WTC11 (cell line): ENCODE measurements at regions not wholly inside any gene's neighbourhood (a gene's known extent, or its start where the extent isn't known, plus 50 kb on each side); places are given as distances from the start of the nearest gene placed in this dataset.

Experiments used
- ATAC-seq: fragments of 200-7000 bp; cut with Tn5 transposase; 2 replicates; pipeline ENCODE4 v1.10.0; 2021; ENCODE audit warnings: mild to moderate bottlenecking, moderate library complexity
- CTCF ChIA-PET: fragments of 300-600 bp; sonication (Branson Sonifier 250); formaldehyde crosslinking; loops from one replicate; lab custom pipeline; 2021; ENCODE audit warnings: antibody characterized with exemption; lab: Charles Lee
- POLR2A ChIA-PET: fragments of 350-600 bp; sonication (Branson Sonifier 250); formaldehyde crosslinking; loops from one replicate; lab custom pipeline; 2021; ENCODE audit warnings: antibody characterized with exemption; lab: Charles Lee
- DNase-seq: peaks from one replicate; pipeline ENCODE4 v3.0.0; 2021; ENCODE audit warnings: low spot score
- H3K27ac Mint-ChIP-seq: 2 replicates; pipeline ENCODE4 v1.8.0; 2021; ENCODE audit warnings: mixed read lengths
- H3K27me3 Mint-ChIP-seq: 2 replicates; pipeline ENCODE4 v1.8.0; 2021; ENCODE audit warnings: low read depth, mild to moderate bottlenecking, moderate library complexity, mixed read lengths
- H3K36me3 Mint-ChIP-seq: 2 replicates; pipeline ENCODE4 v1.8.0; 2021; ENCODE audit warnings: mixed read lengths
- H3K4me1 Mint-ChIP-seq: 2 replicates; pipeline ENCODE4 v1.8.0; 2022; ENCODE audit warnings: mixed read lengths
- H3K4me3 Mint-ChIP-seq: 2 replicates; pipeline ENCODE4 v1.8.0; 2021; ENCODE audit warnings: mild to moderate bottlenecking, moderate library complexity, mixed read lengths
- H3K9me3 Mint-ChIP-seq: 2 replicates; pipeline ENCODE4 v1.8.0; 2021; ENCODE audit warnings: mixed read lengths
- CREB1 ChIP-seq: sonication (generic); formaldehyde crosslinking; IDR thresholded peaks from 2 replicates; pipeline ENCODE4 v1.8.0; 2023; ENCODE audit warnings: mild to moderate bottlenecking, missing genetic modification reagents
- CREM ChIP-seq: sonication (generic); formaldehyde crosslinking; IDR thresholded peaks from 2 replicates; pipeline ENCODE4 v1.8.1; 2022; ENCODE audit warnings: mild to moderate bottlenecking, missing genetic modification reagents, moderate library complexity
- ELF4 ChIP-seq: sonication (generic); formaldehyde crosslinking; IDR thresholded peaks from 2 replicates; pipeline ENCODE4 v1.8.1; 2022; ENCODE audit warnings: low read depth, mild to moderate bottlenecking, moderate library complexity, missing genetic modification reagents
- EMX1 ChIP-seq: fragments of 250-450 bp; sonication (Bioruptor Pico); IDR thresholded peaks from 2 replicates; pipeline ENCODE4 v1.8.0; 2021; ENCODE audit warnings: mild to moderate bottlenecking
- ESRRA ChIP-seq: sonication (generic); formaldehyde crosslinking; IDR thresholded peaks from 2 replicates; pipeline ENCODE4 v1.8.1; 2022; ENCODE audit warnings: mild to moderate bottlenecking, missing genetic modification reagents, borderline replicate concordance
- ETV6 ChIP-seq: sonication (generic); formaldehyde crosslinking; IDR thresholded peaks from 2 replicates; pipeline ENCODE4 v1.8.1; 2022; ENCODE audit warnings: mild to moderate bottlenecking, missing genetic modification reagents
- FOXK1 ChIP-seq: sonication (generic); formaldehyde crosslinking; IDR thresholded peaks from 2 replicates; pipeline ENCODE4 v1.8.0; 2022; ENCODE audit warnings: mild to moderate bottlenecking, moderate library complexity, missing genetic modification reagents
- FOXP1 ChIP-seq: sonication (generic); formaldehyde crosslinking; IDR thresholded peaks from 2 replicates; pipeline ENCODE4 v1.8.0; 2022; ENCODE audit warnings: missing genetic modification reagents, mild to moderate bottlenecking, moderate library complexity, borderline replicate concordance
- GABPB1 ChIP-seq: sonication (generic); formaldehyde crosslinking; IDR thresholded peaks from 2 replicates; pipeline ENCODE4 v1.8.1; 2023; ENCODE audit warnings: mild to moderate bottlenecking, missing genetic modification reagents
- GRHL2 ChIP-seq: fragments of 250-450 bp; sonication (Bioruptor Pico); IDR thresholded peaks from 2 replicates; pipeline ENCODE4 v1.8.0; 2022; ENCODE audit warnings: mild to moderate bottlenecking, moderate library complexity; ENCODE audit not compliant: insufficient replicate concordance, severe bottlenecking
- GTF2I ChIP-seq: fragments of 250-450 bp; sonication (Bioruptor Pico); conservative IDR thresholded peaks from 2 replicates; pipeline ENCODE4 v1.4.0; 2021; ENCODE audit warnings: mild to moderate bottlenecking
- HMGA2 ChIP-seq: fragments of 250-450 bp; sonication (Bioruptor Pico); IDR thresholded peaks from 2 replicates; pipeline ENCODE4 v1.4.0; 2021; ENCODE audit warnings: mild to moderate bottlenecking, moderate library complexity
- MXD4 ChIP-seq: fragments of 250-450 bp; sonication (Bioruptor Pico); IDR thresholded peaks from 2 replicates; pipeline ENCODE4 v1.8.0; 2021; ENCODE audit warnings: mild to moderate bottlenecking, moderate library complexity, borderline replicate concordance
- NR1H2 ChIP-seq: sonication (generic); formaldehyde crosslinking; IDR thresholded peaks from 2 replicates; pipeline ENCODE4 v1.9.0; 2021; ENCODE audit warnings: mild to moderate bottlenecking, moderate library complexity, missing genetic modification reagents
- PRRX2 ChIP-seq: fragments of 250-450 bp; sonication (Bioruptor Pico); IDR thresholded peaks from 2 replicates; pipeline ENCODE4 v1.8.0; 2021; ENCODE audit warnings: mild to moderate bottlenecking
- SMAD3 ChIP-seq: sonication (generic); formaldehyde crosslinking; IDR thresholded peaks from 2 replicates; pipeline ENCODE4 v1.8.0; 2022; ENCODE audit warnings: missing genetic modification reagents, mild to moderate bottlenecking, borderline replicate concordance
- SP1 ChIP-seq: sonication (generic); formaldehyde crosslinking; conservative IDR thresholded peaks from 2 replicates; pipeline ENCODE4 v1.8.1; 2022; ENCODE audit warnings: missing genetic modification reagents
- TEAD1 ChIP-seq: sonication (generic); formaldehyde crosslinking; IDR thresholded peaks from 2 replicates; pipeline ENCODE4 v1.8.0; 2022; ENCODE audit warnings: mild to moderate bottlenecking, missing genetic modification reagents
- TEAD4 ChIP-seq: sonication (generic); formaldehyde crosslinking; IDR thresholded peaks from 2 replicates; pipeline ENCODE4 v1.8.0; 2022; ENCODE audit warnings: mild to moderate bottlenecking, missing genetic modification reagents
- ZBTB21 ChIP-seq: sonication (generic); formaldehyde crosslinking; IDR thresholded peaks from 2 replicates; pipeline ENCODE4 v1.8.1; 2023; ENCODE audit warnings: mild to moderate bottlenecking, missing genetic modification reagents, borderline replicate concordance
- ZNF219 ChIP-seq: sonication (generic); formaldehyde crosslinking; IDR thresholded peaks from 2 replicates; pipeline ENCODE4 v1.8.0; 2023; ENCODE audit warnings: missing genetic modification reagents, mild to moderate bottlenecking, borderline replicate concordance
- ZNF232 ChIP-seq: sonication (generic); formaldehyde crosslinking; IDR thresholded peaks from 2 replicates; pipeline ENCODE4 v1.8.0; 2022; ENCODE audit warnings: mild to moderate bottlenecking, missing genetic modification reagents
- ZNF263 ChIP-seq: sonication (generic); formaldehyde crosslinking; IDR thresholded peaks from 2 replicates; pipeline ENCODE4 v1.8.1; 2022; ENCODE audit warnings: low read depth, mild to moderate bottlenecking, moderate library complexity, missing genetic modification reagents
- ZNF317 ChIP-seq: sonication (generic); formaldehyde crosslinking; IDR thresholded peaks from 2 replicates; pipeline ENCODE4 v1.8.1; 2023; ENCODE audit warnings: low read depth, mild to moderate bottlenecking, moderate library complexity, missing genetic modification reagents, borderline replicate concordance
- ZNF396 ChIP-seq: fragments of 250-450 bp; sonication (Bioruptor Pico); IDR thresholded peaks from 2 replicates; pipeline ENCODE4 v1.8.0; 2021; ENCODE audit warnings: mild to moderate bottlenecking, moderate library complexity, borderline replicate concordance
- TF ChIP-seq, protein P1 (sequence below): fragments of 250-450 bp; sonication (Bioruptor Pico); IDR thresholded peaks from 2 replicates; pipeline ENCODE4 v1.9.0; 2021; ENCODE audit warnings: moderate library complexity, mild to moderate bottlenecking, inconsistent platforms, borderline replicate concordance
- TF ChIP-seq, protein P2 (sequence below): sonication (generic); formaldehyde crosslinking; IDR thresholded peaks from 2 replicates; pipeline ENCODE4 v1.8.1; 2022; ENCODE audit warnings: mild to moderate bottlenecking, missing genetic modification reagents, moderate library complexity, borderline replicate concordance
- TF ChIP-seq, protein P3 (sequence below): sonication (generic); formaldehyde crosslinking; IDR thresholded peaks from 2 replicates; pipeline ENCODE4 v1.8.0; 2023; ENCODE audit warnings: missing genetic modification reagents
- TF ChIP-seq, protein P4 (sequence below): sonication (generic); formaldehyde crosslinking; IDR thresholded peaks from 2 replicates; pipeline ENCODE4 v1.8.1; 2023; ENCODE audit warnings: mild to moderate bottlenecking, missing genetic modification reagents, moderate library complexity
- TF ChIP-seq, protein P5 (sequence below): sonication (generic); formaldehyde crosslinking; conservative IDR thresholded peaks from 2 replicates; pipeline ENCODE4 v1.8.1; 2022; ENCODE audit warnings: mild to moderate bottlenecking, missing genetic modification reagents
- TF ChIP-seq, protein P6 (sequence below): sonication (generic); formaldehyde crosslinking; IDR thresholded peaks from 2 replicates; pipeline ENCODE4 v1.8.1; 2023; ENCODE audit warnings: mild to moderate bottlenecking, missing genetic modification reagents
- TF ChIP-seq, protein P7 (sequence below): sonication (generic); formaldehyde crosslinking; IDR thresholded peaks from 2 replicates; pipeline ENCODE4 v1.8.1; 2022; ENCODE audit warnings: missing genetic modification reagents, borderline replicate concordance

DNA sequence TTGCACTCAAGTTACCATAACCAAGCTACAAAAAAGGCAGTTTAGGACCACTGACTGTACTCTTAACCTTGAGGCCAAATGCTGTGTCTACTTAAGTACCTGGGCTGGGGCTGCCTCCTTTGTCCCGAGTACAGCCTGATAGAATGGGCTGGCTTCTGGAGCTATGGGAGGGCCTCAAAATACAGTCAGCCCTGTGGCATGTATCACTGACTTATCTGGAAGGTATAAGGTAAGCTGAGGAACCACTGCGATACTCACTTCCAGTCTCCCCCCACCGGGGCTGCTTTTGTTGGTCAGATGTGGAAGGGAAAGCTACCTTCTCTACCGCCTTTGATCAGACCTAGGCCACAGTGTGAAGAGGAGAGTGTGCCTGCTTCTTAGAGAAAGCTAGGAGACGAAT, 404.8 kb downstream of the ARHGEF28 start:
- Mint-ChIP-seq H3K4me1 (peaks cover 7% of the 10 kb centered on the region), H3K4me3 (no peak overlapping the region), H3K27ac (no peak overlapping the region), H3K27me3 (no peaks in the 10 kb centered on the region), H3K36me3 (no peaks in the 10 kb centered on the region), H3K9me3 (no peaks in the 10 kb centered on the region)
- DNase-seq (no peak), ATAC-seq (no peak; the same call in 1 of the 2 replicates)
- CTCF ChIA-PET = no interaction called here
- TF ChIP-seq MXD4 (CRISPR knock-in tag) = no peak
- TF ChIP-seq GTF2I (CRISPR knock-in tag) = no peak
- no peak for TF ChIP-seq HMGA2 (CRISPR knock-in tag)
- TF ChIP-seq PRRX2 (CRISPR knock-in tag) = no peak
- TF ChIP-seq, protein P1, sequence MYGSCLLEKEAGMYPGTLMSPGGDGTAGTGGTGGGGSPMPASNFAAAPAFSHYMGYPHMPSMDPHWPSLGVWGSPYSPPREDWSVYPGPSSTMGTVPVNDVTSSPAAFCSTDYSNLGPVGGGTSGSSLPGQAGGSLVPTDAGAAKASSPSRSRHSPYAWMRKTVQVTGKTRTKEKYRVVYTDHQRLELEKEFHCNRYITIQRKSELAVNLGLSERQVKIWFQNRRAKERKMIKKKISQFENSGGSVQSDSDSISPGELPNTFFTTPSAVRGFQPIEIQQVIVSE (CRISPR knock-in tag) = no peak
- TF ChIP-seq, protein P2, sequence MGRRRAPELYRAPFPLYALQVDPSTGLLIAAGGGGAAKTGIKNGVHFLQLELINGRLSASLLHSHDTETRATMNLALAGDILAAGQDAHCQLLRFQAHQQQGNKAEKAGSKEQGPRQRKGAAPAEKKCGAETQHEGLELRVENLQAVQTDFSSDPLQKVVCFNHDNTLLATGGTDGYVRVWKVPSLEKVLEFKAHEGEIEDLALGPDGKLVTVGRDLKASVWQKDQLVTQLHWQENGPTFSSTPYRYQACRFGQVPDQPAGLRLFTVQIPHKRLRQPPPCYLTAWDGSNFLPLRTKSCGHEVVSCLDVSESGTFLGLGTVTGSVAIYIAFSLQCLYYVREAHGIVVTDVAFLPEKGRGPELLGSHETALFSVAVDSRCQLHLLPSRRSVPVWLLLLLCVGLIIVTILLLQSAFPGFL (CRISPR knock-in tag) = no peak
- TF ChIP-seq GRHL2 = no peak
- no peak for TF ChIP-seq ZNF263
- TF ChIP-seq ELF4 = no peak
- no peak for TF ChIP-seq ZNF219 (CRISPR knock-in tag)
- TF ChIP-seq EMX1 = no peak
- TF ChIP-seq, protein P3, sequence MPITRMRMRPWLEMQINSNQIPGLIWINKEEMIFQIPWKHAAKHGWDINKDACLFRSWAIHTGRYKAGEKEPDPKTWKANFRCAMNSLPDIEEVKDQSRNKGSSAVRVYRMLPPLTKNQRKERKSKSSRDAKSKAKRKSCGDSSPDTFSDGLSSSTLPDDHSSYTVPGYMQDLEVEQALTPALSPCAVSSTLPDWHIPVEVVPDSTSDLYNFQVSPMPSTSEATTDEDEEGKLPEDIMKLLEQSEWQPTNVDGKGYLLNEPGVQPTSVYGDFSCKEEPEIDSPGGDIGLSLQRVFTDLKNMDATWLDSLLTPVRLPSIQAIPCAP (CRISPR knock-in tag) = no peak
- TF ChIP-seq, protein P4, sequence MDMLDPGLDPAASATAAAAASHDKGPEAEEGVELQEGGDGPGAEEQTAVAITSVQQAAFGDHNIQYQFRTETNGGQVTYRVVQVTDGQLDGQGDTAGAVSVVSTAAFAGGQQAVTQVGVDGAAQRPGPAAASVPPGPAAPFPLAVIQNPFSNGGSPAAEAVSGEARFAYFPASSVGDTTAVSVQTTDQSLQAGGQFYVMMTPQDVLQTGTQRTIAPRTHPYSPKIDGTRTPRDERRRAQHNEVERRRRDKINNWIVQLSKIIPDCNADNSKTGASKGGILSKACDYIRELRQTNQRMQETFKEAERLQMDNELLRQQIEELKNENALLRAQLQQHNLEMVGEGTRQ = no peak
- TF ChIP-seq SMAD3 (CRISPR knock-in tag) = no peak
- TF ChIP-seq NR1H2 (CRISPR knock-in tag) = no peak
- TF ChIP-seq, protein P5, sequence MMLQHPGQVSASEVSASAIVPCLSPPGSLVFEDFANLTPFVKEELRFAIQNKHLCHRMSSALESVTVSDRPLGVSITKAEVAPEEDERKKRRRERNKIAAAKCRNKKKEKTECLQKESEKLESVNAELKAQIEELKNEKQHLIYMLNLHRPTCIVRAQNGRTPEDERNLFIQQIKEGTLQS (CRISPR knock-in tag) = no peak
- TF ChIP-seq ESRRA (CRISPR knock-in tag) = no peak
- TF ChIP-seq ZBTB21 (CRISPR knock-in tag) = no peak
- TF ChIP-seq CREB1 (CRISPR knock-in tag) = no peak
- TF ChIP-seq ZNF317 (CRISPR knock-in tag) = no peak
- POLR2A ChIA-PET = no interaction called here

DNA sequence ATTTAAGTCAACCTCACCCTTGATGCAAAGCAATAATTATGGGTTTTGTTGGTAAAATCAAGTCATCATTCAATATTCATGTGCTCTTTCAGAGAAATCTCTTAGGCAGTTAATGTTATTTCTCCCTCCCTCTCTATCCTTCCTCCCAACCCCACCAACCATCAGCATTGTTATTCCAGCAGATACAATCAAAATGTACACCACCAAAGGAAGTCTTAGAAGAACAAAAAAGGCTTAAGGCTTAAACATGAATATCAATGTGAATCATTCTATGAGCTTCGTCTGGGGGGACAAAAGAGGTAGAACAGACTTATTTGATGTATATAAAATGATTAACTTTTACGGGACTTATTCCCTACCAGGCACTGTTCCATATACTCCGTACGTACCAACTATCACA, 404.4 kb downstream of the ARHGEF28 start:
- H3K36me3 Mint-ChIP-seq = no peaks in the 10 kb centered on the region
- H3K9me3 Mint-ChIP-seq = no peaks in the 10 kb centered on the region
- ChIA-PET POLR2A (no interaction called here), CTCF (no interaction called here)
- peaks cover 8% of the 10 kb centered on the region for H3K4me1 Mint-ChIP-seq
- DNase-seq (no peak), ATAC-seq (no peak)
- H3K27ac Mint-ChIP-seq = no peak overlapping the region
- H3K27me3 Mint-ChIP-seq = no peaks in the 10 kb centered on the region
- no peak overlapping the region for H3K4me3 Mint-ChIP-seq
- TF ChIP-seq ETV6 (CRISPR knock-in tag) (no peak), ZNF219 (CRISPR knock-in tag) (no peak), FOXP1 (CRISPR knock-in tag) (no peak), GABPB1 (CRISPR knock-in tag) (no peak), SP1 (CRISPR knock-in tag) (no peak), TEAD1 (no peak), ZBTB21 (CRISPR knock-in tag) (no peak), FOXK1 (CRISPR knock-in tag) (no peak), ZNF232 (CRISPR knock-in tag) (no peak), ZNF396 (no peak), CREM (CRISPR knock-in tag) (no peak), TEAD4 (CRISPR knock-in tag) (no peak)
- TF ChIP-seq, protein P6, sequence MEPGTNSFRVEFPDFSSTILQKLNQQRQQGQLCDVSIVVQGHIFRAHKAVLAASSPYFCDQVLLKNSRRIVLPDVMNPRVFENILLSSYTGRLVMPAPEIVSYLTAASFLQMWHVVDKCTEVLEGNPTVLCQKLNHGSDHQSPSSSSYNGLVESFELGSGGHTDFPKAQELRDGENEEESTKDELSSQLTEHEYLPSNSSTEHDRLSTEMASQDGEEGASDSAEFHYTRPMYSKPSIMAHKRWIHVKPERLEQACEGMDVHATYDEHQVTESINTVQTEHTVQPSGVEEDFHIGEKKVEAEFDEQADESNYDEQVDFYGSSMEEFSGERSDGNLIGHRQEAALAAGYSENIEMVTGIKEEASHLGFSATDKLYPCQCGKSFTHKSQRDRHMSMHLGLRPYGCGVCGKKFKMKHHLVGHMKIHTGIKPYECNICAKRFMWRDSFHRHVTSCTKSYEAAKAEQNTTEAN (CRISPR knock-in tag) = no peak
- TF ChIP-seq, protein P7, sequence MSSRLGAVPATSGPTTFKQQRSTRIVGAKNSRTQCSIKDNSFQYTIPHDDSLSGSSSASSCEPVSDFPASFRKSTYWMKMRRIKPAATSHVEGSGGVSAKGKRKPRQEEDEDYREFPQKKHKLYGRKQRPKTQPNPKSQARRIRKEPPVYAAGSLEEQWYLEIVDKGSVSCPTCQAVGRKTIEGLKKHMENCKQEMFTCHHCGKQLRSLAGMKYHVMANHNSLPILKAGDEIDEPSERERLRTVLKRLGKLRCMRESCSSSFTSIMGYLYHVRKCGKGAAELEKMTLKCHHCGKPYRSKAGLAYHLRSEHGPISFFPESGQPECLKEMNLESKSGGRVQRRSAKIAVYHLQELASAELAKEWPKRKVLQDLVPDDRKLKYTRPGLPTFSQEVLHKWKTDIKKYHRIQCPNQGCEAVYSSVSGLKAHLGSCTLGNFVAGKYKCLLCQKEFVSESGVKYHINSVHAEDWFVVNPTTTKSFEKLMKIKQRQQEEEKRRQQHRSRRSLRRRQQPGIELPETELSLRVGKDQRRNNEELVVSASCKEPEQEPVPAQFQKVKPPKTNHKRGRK = no peak
